Keratinocyte (primary cell): ENCODE measurements at regions not wholly inside any gene's neighbourhood (a gene's known extent, or its start where the extent isn't known, plus 50 kb on each side); places are given as distances from the start of the nearest gene placed in this dataset.

Experiments used
- DNase-seq: peaks from one replicate; pipeline ENCODE4 v3.0.0-alpha.2; 2011; ENCODE audit warnings: low read depth, missing footprints, low spot score
- FAIRE-seq: peaks from 2 replicates; lab custom pipeline; 2011; peaks lifted over from hg19 to GRCh38; lab: Jason Lieb, UNC
- H2AFZ ChIP-seq: 2 replicates; pipeline ENCODE4 v1.6.0; 2012; ENCODE audit warnings: low read length, control low read depth, inconsistent platforms; ENCODE audit not compliant: control insufficient read depth
- H3K27ac ChIP-seq: 2 replicates; pipeline ENCODE4 v1.5.1; 2011; ENCODE audit warnings: low read length; ENCODE audit not compliant: control insufficient read depth, insufficient read depth
- H3K27me3 ChIP-seq: 3 replicates; pipeline ENCODE4 v1.6.0; 2011; ENCODE audit warnings: low read length; ENCODE audit not compliant: control insufficient read depth, insufficient read depth; ENCODE audit errors: extremely low read depth
- H3K36me3 ChIP-seq, 2 experiments: 2 replicates in 1 of 2; 3 replicates in 1 of 2; pipeline ENCODE4 v1.5.1; 2011; ENCODE audit warnings: low read length in 2 of 2, mild to moderate bottlenecking in 1 of 2; ENCODE audit not compliant: control insufficient read depth in 2 of 2, insufficient read depth in 2 of 2; ENCODE audit errors: extremely low read depth in 1 of 2
- H3K4me1 ChIP-seq: 3 replicates; pipeline ENCODE4 v1.5.1; 2011; ENCODE audit warnings: low read length; ENCODE audit not compliant: control insufficient read depth, insufficient read depth; ENCODE audit errors: extremely low read depth
- H3K4me2 ChIP-seq: 3 replicates; pipeline ENCODE4 v1.6.0; 2011; ENCODE audit warnings: low read depth, low read length; ENCODE audit not compliant: control insufficient read depth, insufficient read depth; ENCODE audit errors: extremely low read depth
- H3K4me3 ChIP-seq, 3 experiments: fragments of 200-600 bp in 1 of 3; sonication (generic) in 1 of 3; 2 replicates in 2 of 3; 3 replicates in 1 of 3; pipeline ENCODE4 v1.5.1; 2011 to 2016; ENCODE audit warnings: low read length in 3 of 3, mild to moderate bottlenecking in 3 of 3, control low read depth in 2 of 3, inconsistent platforms in 1 of 3, low read depth in 1 of 3, mixed read lengths in 1 of 3, mixed run types in 1 of 3, moderate library complexity in 1 of 3; ENCODE audit not compliant: control insufficient read depth in 2 of 3, insufficient read depth in 2 of 3; ENCODE audit errors: extremely low read depth in 1 of 3
- H3K79me2 ChIP-seq: 2 replicates; pipeline ENCODE4 v1.6.0; 2012; ENCODE audit warnings: low read length; ENCODE audit not compliant: control insufficient read depth, insufficient read depth
- H3K9ac ChIP-seq: 3 replicates; pipeline ENCODE4 v1.6.0; 2011; ENCODE audit warnings: low read length; ENCODE audit not compliant: control insufficient read depth, insufficient read depth; ENCODE audit errors: extremely low read depth
- H3K9me1 ChIP-seq: 3 replicates; pipeline ENCODE4 v1.6.0; 2011; ENCODE audit warnings: low read length; ENCODE audit not compliant: control insufficient read depth, insufficient read depth; ENCODE audit errors: extremely low read depth
- H3K9me3 ChIP-seq: 2 replicates; pipeline ENCODE4 v1.5.1; 2012; ENCODE audit warnings: low read depth, low read length; ENCODE audit not compliant: control insufficient read depth
- H4K20me1 ChIP-seq: 3 replicates; pipeline ENCODE4 v1.6.0; 2011; ENCODE audit warnings: low read length; ENCODE audit not compliant: control insufficient read depth, insufficient read depth; ENCODE audit errors: extremely low read depth
- EZH2 ChIP-seq: IDR thresholded peaks from one replicate; pipeline ENCODE4 v1.6.1; 2012; ENCODE audit warnings: inconsistent platforms, mild to moderate bottlenecking, low read length, moderate library complexity
- dilution Hi-C: fragments of 300-500 bp; cut with MboI; formaldehyde crosslinking; loops from one replicate; pipeline ENCODE4 v1.7.0; 2020; ENCODE audit warnings: low sequenced_read_pairs; ENCODE audit not compliant: extremely low pct_ligation_motif_present
- TF ChIP-seq, protein P1 (sequence below), 3 experiments: IDR thresholded peaks in 1 of 3; conservative IDR thresholded peaks in 1 of 3; optimal IDR thresholded peaks in 1 of 3; 2 replicates in 2 of 3; 3 replicates in 1 of 3; pipeline versions ENCODE3 to v1.5.1; 2011; ENCODE audit warnings: low read length in 3 of 3, mild to moderate bottlenecking in 3 of 3, moderate library complexity in 2 of 3, control low read depth in 1 of 3, inconsistent platforms in 1 of 3; ENCODE audit not compliant: insufficient read depth in 2 of 3; ENCODE audit errors: extremely low read depth in 1 of 3

DNA sequence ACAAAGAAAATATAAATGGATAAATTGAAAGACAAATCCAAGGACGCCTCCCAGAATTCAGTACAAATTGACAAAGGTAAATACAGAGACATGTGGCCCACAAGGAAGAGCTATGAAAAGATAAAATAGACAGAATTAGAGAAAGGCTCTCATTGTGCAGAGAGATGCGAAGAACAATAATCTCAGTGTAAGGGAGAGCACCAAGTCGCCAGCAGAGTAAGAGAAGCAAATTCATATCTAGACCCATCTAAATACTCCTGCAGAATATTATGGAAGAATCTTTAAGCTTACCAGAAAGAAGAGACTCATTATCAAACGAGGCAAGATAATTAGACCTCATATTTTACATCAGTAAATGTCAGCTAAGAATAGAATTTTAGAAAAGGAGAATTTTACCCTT is 101.7 kb upstream of the ITGA1 start:
- H3K36me3 ChIP-seq = no peaks in the 10 kb centered on the region
- H4K20me1 ChIP-seq = no peaks in the 10 kb centered on the region
- H2AFZ ChIP-seq = no peak overlapping the region
- H3K4me2 ChIP-seq = no peak overlapping the region
- no peak overlapping the region for H3K4me3 ChIP-seq
- dilution Hi-C loops = loop anchor here (25.0 kb wide), 1 partner anchor 226 kb away; no protein-coding TSS in a partner anchor
- H3K9ac ChIP-seq = no peak overlapping the region
- no peak for TF ChIP-seq EZH2
- TF ChIP-seq, protein P1, sequence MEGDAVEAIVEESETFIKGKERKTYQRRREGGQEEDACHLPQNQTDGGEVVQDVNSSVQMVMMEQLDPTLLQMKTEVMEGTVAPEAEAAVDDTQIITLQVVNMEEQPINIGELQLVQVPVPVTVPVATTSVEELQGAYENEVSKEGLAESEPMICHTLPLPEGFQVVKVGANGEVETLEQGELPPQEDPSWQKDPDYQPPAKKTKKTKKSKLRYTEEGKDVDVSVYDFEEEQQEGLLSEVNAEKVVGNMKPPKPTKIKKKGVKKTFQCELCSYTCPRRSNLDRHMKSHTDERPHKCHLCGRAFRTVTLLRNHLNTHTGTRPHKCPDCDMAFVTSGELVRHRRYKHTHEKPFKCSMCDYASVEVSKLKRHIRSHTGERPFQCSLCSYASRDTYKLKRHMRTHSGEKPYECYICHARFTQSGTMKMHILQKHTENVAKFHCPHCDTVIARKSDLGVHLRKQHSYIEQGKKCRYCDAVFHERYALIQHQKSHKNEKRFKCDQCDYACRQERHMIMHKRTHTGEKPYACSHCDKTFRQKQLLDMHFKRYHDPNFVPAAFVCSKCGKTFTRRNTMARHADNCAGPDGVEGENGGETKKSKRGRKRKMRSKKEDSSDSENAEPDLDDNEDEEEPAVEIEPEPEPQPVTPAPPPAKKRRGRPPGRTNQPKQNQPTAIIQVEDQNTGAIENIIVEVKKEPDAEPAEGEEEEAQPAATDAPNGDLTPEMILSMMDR (optimal IDR thresholded peaks at IDR 0.05 in 1 of 3, IDR thresholded peaks at IDR 0.05 in 1 of 3, conservative IDR thresholded peaks at IDR 0.05 in 1 of 3; ENCODE audit: extremely low read depth in 1 of 3, insufficient read depth in 2 of 3, low read length in 3 of 3) = no peak
- no peaks in the 10 kb centered on the region for H3K27me3 ChIP-seq
- no peaks in the 10 kb centered on the region for H3K79me2 ChIP-seq
- no peaks in the 10 kb centered on the region for H3K4me1 ChIP-seq
- DNase-seq (no peak), FAIRE-seq (no peak)
- H3K27ac ChIP-seq = no peak overlapping the region
- no peaks in the 10 kb centered on the region for H3K9me3 ChIP-seq
- no peaks in the 10 kb centered on the region for H3K9me1 ChIP-seq

DNA sequence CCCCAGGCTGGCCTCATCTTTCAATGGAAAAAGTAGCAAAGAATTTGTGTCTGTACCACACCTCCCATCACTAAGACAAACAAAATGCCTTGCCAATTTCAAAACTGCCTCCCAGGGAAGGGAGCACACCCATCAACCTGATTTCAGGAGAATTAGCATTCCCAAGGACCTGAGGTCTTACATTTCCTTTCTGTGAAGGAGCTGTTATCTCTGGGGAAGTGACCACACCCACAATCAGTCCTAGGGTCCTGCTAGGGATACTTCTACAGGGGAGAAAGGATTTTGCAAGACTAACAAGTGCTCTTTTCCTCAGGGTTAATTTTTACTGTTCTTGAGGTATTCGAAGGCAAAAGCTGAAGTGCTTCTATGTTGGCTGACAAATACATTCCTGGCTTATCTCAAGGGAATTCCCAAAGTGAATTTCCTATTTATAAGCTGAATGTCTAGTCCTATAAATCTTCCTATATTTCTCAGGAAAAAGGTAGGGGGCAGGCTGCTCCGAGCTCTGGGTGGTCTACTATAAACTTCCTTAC is 97.4 kb upstream of the ITGA1 start:
- Histone ChIP-seq H3K9me3 (no peaks in the 10 kb centered on the region), H3K4me3 (no peak overlapping the region), H3K4me2 (no peak overlapping the region), H3K9ac (no peak overlapping the region), H3K36me3 (no peaks in the 10 kb centered on the region), H3K9me1 (no peaks in the 10 kb centered on the region), H4K20me1 (no peaks in the 10 kb centered on the region), H3K27me3 (no peaks in the 10 kb centered on the region), H3K79me2 (no peaks in the 10 kb centered on the region), H3K4me1 (no peaks in the 10 kb centered on the region), H3K27ac (no peak overlapping the region), H2AFZ (no peak overlapping the region)
- no peak for DNase-seq
- TF ChIP-seq EZH2 = no peak
- TF ChIP-seq, protein P1 (optimal IDR thresholded peaks at IDR 0.05 in 1 of 3, IDR thresholded peaks at IDR 0.05 in 1 of 3, conservative IDR thresholded peaks at IDR 0.05 in 1 of 3; ENCODE audit: extremely low read depth in 1 of 3, insufficient read depth in 2 of 3, low read length in 3 of 3) = no peak
- dilution Hi-C loops = loop anchor here (25.0 kb wide), 1 partner anchor 222 kb away; no protein-coding TSS in a partner anchor
- FAIRE-seq = no peak
